GM23338 (cell line): ENCODE measurements at regions not wholly inside any gene's neighbourhood (a gene's known extent, or its start where the extent isn't known, plus 50 kb on each side); places are given as distances from the start of the nearest gene placed in this dataset.

Source experiments
- ATAC-seq: fragments of 200-7000 bp; cut with Tn5 transposase; 3 replicates; pipeline ENCODE4 v1.9.1; 2020
- DNase-seq: peaks from one replicate; pipeline ENCODE4 v3.0.0-alpha.2; 2015; ENCODE audit warnings: low spot score
- H2AFZ ChIP-seq: fragments of 200-600 bp; sonication (generic); 2 replicates; pipeline ENCODE4 v1.8.0; 2016; ENCODE audit warnings: antibody characterized with exemption, mild to moderate bottlenecking, moderate library complexity
- H3F3A ChIP-seq: fragments of 200-600 bp; sonication (generic); replicated peaks from 2 replicates; pipeline ENCODE4 v1.8.0; 2017; ENCODE audit warnings: antibody characterized with exemption, mixed run types, low read depth
- H3K27ac ChIP-seq: fragments of 200-600 bp; sonication (generic); 2 replicates; pipeline ENCODE4 v1.6.1; 2016; ENCODE audit warnings: low read depth
- H3K27me3 ChIP-seq: fragments of 200-600 bp; sonication (generic); 2 replicates; pipeline ENCODE4 v1.8.0; 2016; ENCODE audit warnings: mild to moderate bottlenecking, mixed run types, moderate library complexity; ENCODE audit not compliant: insufficient read depth
- H3K36me3 ChIP-seq: fragments of 200-600 bp; sonication (generic); 2 replicates; pipeline ENCODE4 v1.8.0; 2016; ENCODE audit warnings: mild to moderate bottlenecking; ENCODE audit not compliant: insufficient read depth
- H3K4me1 ChIP-seq: fragments of 200-600 bp; sonication (generic); 2 replicates; pipeline ENCODE4 v1.8.0; 2016; ENCODE audit warnings: mild to moderate bottlenecking, moderate library complexity; ENCODE audit not compliant: insufficient read depth
- H3K4me2 ChIP-seq: fragments of 200-600 bp; sonication (generic); 2 replicates; pipeline ENCODE4 v1.7.1; 2017; ENCODE audit warnings: mixed run types
- H3K4me3 ChIP-seq: fragments of 200-600 bp; sonication (generic); 2 replicates; pipeline ENCODE4 v1.6.1; 2016; ENCODE audit warnings: mixed run types
- H3K79me2 ChIP-seq: fragments of 200-600 bp; sonication (generic); replicated peaks from 2 replicates; pipeline ENCODE4 v1.8.0; 2017; ENCODE audit warnings: mild to moderate bottlenecking; ENCODE audit not compliant: insufficient read depth
- H3K9me2 ChIP-seq: fragments of 200-600 bp; sonication (generic); 2 replicates; pipeline ENCODE4 v1.8.0; 2017; ENCODE audit not compliant: insufficient read depth
- H4K20me1 ChIP-seq: fragments of 200-600 bp; sonication (generic); replicated peaks from 2 replicates; pipeline ENCODE4 v1.8.0; 2017; ENCODE audit warnings: mild to moderate bottlenecking; ENCODE audit not compliant: insufficient read depth
- H3K27ac Mint-ChIP-seq: 2 replicates; pipeline ENCODE4 v1.8.0; 2020; ENCODE audit warnings: inconsistent platforms, mild to moderate bottlenecking, moderate library complexity, mixed read lengths
- H3K27me3 Mint-ChIP-seq: 3 replicates; pipeline ENCODE4 v1.8.0; 2022; ENCODE audit warnings: low read depth, mild to moderate bottlenecking, moderate library complexity, mixed read lengths, inconsistent platforms; ENCODE audit not compliant: insufficient read depth, poor library complexity
- H3K36me3 Mint-ChIP-seq: 3 replicates; pipeline ENCODE4 v1.8.0; 2021; ENCODE audit warnings: low read depth, mild to moderate bottlenecking, inconsistent platforms, moderate library complexity, mixed read lengths
- H3K4me1 Mint-ChIP-seq: 3 replicates; pipeline ENCODE4 v1.8.0; 2020; ENCODE audit warnings: mild to moderate bottlenecking, inconsistent platforms, mixed read lengths
- H3K4me3 Mint-ChIP-seq: 3 replicates; pipeline ENCODE4 v1.8.0; 2021; ENCODE audit warnings: moderate library complexity, mild to moderate bottlenecking, inconsistent platforms, mixed read lengths
- H3K9me3 Mint-ChIP-seq: 3 replicates; pipeline ENCODE4 v1.8.0; 2020; ENCODE audit warnings: moderate library complexity, mild to moderate bottlenecking, inconsistent platforms, mixed read lengths
- CREB1 ChIP-seq: fragments of 250-450 bp; sonication (Bioruptor Pico); IDR thresholded peaks from 2 replicates; pipeline ENCODE4 v1.5.0; 2020; ENCODE audit warnings: low read depth, mild to moderate bottlenecking, moderate library complexity
- ETS1 ChIP-seq: IDR thresholded peaks from 2 replicates; pipeline ENCODE4 v1.6.1; 2016; ENCODE audit warnings: antibody characterized with exemption
- EZH2 ChIP-seq: fragments of 200-600 bp; sonication (generic); IDR thresholded peaks from one replicate; pipeline ENCODE4 v1.8.0; 2017; ENCODE audit warnings: antibody characterized with exemption, mild to moderate bottlenecking, low read depth; ENCODE audit not compliant: unreplicated experiment
- NANOG ChIP-seq: IDR thresholded peaks from 2 replicates; pipeline ENCODE4 v1.6.1; 2016; ENCODE audit warnings: antibody characterized with exemption, borderline replicate concordance
- POLR2AphosphoS5 ChIP-seq: IDR thresholded peaks from 2 replicates; pipeline ENCODE4 v1.6.1; 2016; ENCODE audit warnings: antibody characterized with exemption, low read depth
- REST ChIP-seq: IDR thresholded peaks from one replicate; pipeline ENCODE4 v1.6.1; 2018; ENCODE audit warnings: antibody characterized with exemption; ENCODE audit not compliant: unreplicated experiment
- STAT1 ChIP-seq: IDR thresholded peaks from one replicate; pipeline ENCODE4 v1.6.1; 2016; ENCODE audit warnings: antibody characterized with exemption; ENCODE audit not compliant: unreplicated experiment
- ZNF114 ChIP-seq: fragments of 250-450 bp; sonication (Bioruptor Pico); IDR thresholded peaks from 2 replicates; pipeline ENCODE4 v1.5.0; 2020; ENCODE audit warnings: mild to moderate bottlenecking, moderate library complexity
- ZNF462 ChIP-seq: fragments of 250-450 bp; sonication (Bioruptor Pico); IDR thresholded peaks from 2 replicates; pipeline ENCODE4 v1.5.0; 2020; ENCODE audit warnings: mild to moderate bottlenecking, moderate library complexity

GRCh38 chr4:114312338-114312737, 286.3 kb upstream of the UGT8 start (continued):
- TF ChIP-seq REST (no peak), ZNF114 (CRISPR knock-in tag) (no peak), ETS1 (no peak), POLR2AphosphoS5 (no peak)

- Histone ChIP-seq H3K4me3 (no peak overlapping the region), H3K27ac (no peak overlapping the region), H3F3A (no peaks in the 10 kb centered on the region), H2AFZ (no peak overlapping the region), H3K9me2 (no peaks in the 10 kb centered on the region), H3K4me1 (no peaks in the 10 kb centered on the region), H3K4me2 (no peak overlapping the region), H3K27me3 (0 out of 2 replicates have a peak, but pooled peaks cover under 1% of the 10 kb centered on the region), H4K20me1 (no peaks in the 10 kb centered on the region), H3K79me2 (no peaks in the 10 kb centered on the region), H3K36me3 (no peaks in the 10 kb centered on the region)
- H3K4me1 Mint-ChIP-seq = peaks cover 10% of the 10 kb centered on the region
- H3K9me3 Mint-ChIP-seq = no peaks in the 10 kb centered on the region; the same call in 2 of the 3 replicates
- peaks cover 3% of the 10 kb centered on the region for H3K27me3 Mint-ChIP-seq
- H3K36me3 Mint-ChIP-seq = no peaks in the 10 kb centered on the region
- no peak overlapping the region for H3K27ac Mint-ChIP-seq
- no peak for DNase-seq
- ATAC-seq = no peak
- no peak overlapping the region for H3K4me3 Mint-ChIP-seq
- TF ChIP-seq STAT1 = no peak
- no peak for TF ChIP-seq POLR2AphosphoS5
- no peak for TF ChIP-seq ETS1
- TF ChIP-seq EZH2 = no peak
- TF ChIP-seq REST = no peak
- TF ChIP-seq ZNF114 (CRISPR knock-in tag) = no peak
- no peak for TF ChIP-seq ZNF462 (CRISPR knock-in tag)
- no peak for TF ChIP-seq CREB1 (CRISPR knock-in tag)
- no peak for TF ChIP-seq NANOG
Measured at GRCh38 chr4:114316789-114317188, 281.8 kb upstream of the UGT8 start.
